Endodermal cell (in vitro differentiated cells): ENCODE measurements at regions not wholly inside any gene's neighbourhood (a gene's known extent, or its start where the extent isn't known, plus 50 kb on each side); places are given as distances from the start of the nearest gene placed in this dataset.

Experiments
- DNase-seq: peaks from one replicate; pipeline ENCODE4 v3.0.0-alpha.2; 2017
- H3K27ac ChIP-seq: 2 replicates; pipeline ENCODE4 v1.5.1; 2013; ENCODE audit warnings: mild to moderate bottlenecking, low read depth, low read length, moderate library complexity
- H3K27me3 ChIP-seq: 2 replicates; pipeline ENCODE4 v1.6.1; 2013; ENCODE audit warnings: mild to moderate bottlenecking, low read length, moderate library complexity; ENCODE audit not compliant: insufficient read depth, control insufficient read depth, poor library complexity, severe bottlenecking
- H3K36me3 ChIP-seq: 2 replicates; pipeline ENCODE4 v1.7.0; 2013; ENCODE audit warnings: mild to moderate bottlenecking, low read length, moderate library complexity; ENCODE audit not compliant: control insufficient read depth, insufficient read depth
- H3K4me1 ChIP-seq: one replicate; pipeline ENCODE4 v1.7.0; 2013; ENCODE audit warnings: low read length; ENCODE audit not compliant: control insufficient read depth, insufficient read depth
- H3K4me3 ChIP-seq: 2 replicates; pipeline ENCODE4 v1.5.1; 2013; ENCODE audit warnings: mild to moderate bottlenecking, low read length, moderate library complexity
- H3K9ac ChIP-seq: 2 replicates; pipeline ENCODE4 v1.6.1; 2013; ENCODE audit warnings: mild to moderate bottlenecking, low read length, moderate library complexity; ENCODE audit not compliant: poor library complexity, severe bottlenecking; ENCODE audit errors: extremely low read depth
- H3K9me3 ChIP-seq: 2 replicates; pipeline ENCODE4 v1.6.1; 2013; ENCODE audit warnings: mild to moderate bottlenecking, low read length, moderate library complexity; ENCODE audit not compliant: control insufficient read depth
- H3K27ac Mint-ChIP-seq: 2 replicates; pipeline ENCODE4 v1.8.0; 2020; ENCODE audit warnings: mixed read lengths
- H3K27me3 Mint-ChIP-seq: 2 replicates; pipeline ENCODE4 v1.8.0; 2021; ENCODE audit warnings: mild to moderate bottlenecking, mixed read lengths; ENCODE audit not compliant: insufficient read depth
- H3K36me3 Mint-ChIP-seq: 2 replicates; pipeline ENCODE4 v1.8.0; 2020; ENCODE audit warnings: low read depth, mixed read lengths
- H3K4me1 Mint-ChIP-seq: 2 replicates; pipeline ENCODE4 v1.8.0; 2020; ENCODE audit warnings: mixed read lengths
- H3K4me3 Mint-ChIP-seq: 2 replicates; pipeline ENCODE4 v1.8.0; 2020; ENCODE audit warnings: mild to moderate bottlenecking, moderate library complexity, mixed read lengths
- H3K9me3 Mint-ChIP-seq: 2 replicates; pipeline ENCODE4 v1.8.0; 2020; ENCODE audit warnings: mild to moderate bottlenecking, mixed read lengths
- WGBS, 2 experiments: methylation state at CpG; one replicate each; pipeline versions ENCODE4 v1.1.5 to v1.1.7; 2013; ENCODE audit warnings: missing lambda C conversion rate in 2 of 2, mixed read lengths in 1 of 2; ENCODE audit not compliant: insufficient coverage in 1 of 2, insufficient read length in 1 of 2; 5-methylcytosine and 5-hydroxymethylcytosine counted together
- TF ChIP-seq, protein P1 (sequence below): fragments of 200-600 bp; sonication (generic); conservative IDR thresholded peaks from 2 replicates; pipeline ENCODE4 v1.5.0; 2021; ENCODE audit warnings: antibody characterized with exemption, mild to moderate bottlenecking

DNA sequence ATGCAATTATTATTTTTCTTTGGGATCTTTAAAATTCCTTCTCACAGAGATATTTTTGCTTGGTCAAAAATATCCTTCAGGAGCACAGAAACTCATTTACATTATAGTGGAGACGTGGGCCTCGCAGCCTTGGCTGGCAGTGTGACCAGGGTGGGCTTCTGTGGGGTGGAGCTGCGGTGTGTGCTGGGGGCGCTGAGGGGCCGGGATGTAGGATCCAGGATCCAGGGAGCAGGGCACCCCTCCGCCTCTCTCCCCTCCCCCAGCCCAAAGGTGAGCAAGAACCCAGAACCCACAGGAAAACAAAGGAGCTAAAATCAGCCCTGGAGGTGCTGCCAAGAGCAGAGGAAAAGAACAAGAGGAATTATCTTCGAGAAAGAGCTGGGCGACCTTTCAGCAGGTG lies 79.1 kb upstream of the OLFM1 start:
- Mint-ChIP-seq H3K27me3 (peaks cover 4% of the 10 kb centered on the region), H3K27ac (no peak overlapping the region), H3K9me3 (peaks cover 20% of the 10 kb centered on the region), H3K4me3 (no peak overlapping the region), H3K4me1 (no peaks in the 10 kb centered on the region), H3K36me3 (no peaks in the 10 kb centered on the region)
- no peak overlapping the region for H3K27ac ChIP-seq
- no peaks in the 10 kb centered on the region for H3K27me3 ChIP-seq
- 91 to 100% methylated on average over 5 to 8 of the region's 8 CpGs for WGBS, 2 experiments
- no peak for DNase-seq
- H3K4me1 ChIP-seq, result no peaks in the 10 kb centered on the region
- TF ChIP-seq, protein P1, sequence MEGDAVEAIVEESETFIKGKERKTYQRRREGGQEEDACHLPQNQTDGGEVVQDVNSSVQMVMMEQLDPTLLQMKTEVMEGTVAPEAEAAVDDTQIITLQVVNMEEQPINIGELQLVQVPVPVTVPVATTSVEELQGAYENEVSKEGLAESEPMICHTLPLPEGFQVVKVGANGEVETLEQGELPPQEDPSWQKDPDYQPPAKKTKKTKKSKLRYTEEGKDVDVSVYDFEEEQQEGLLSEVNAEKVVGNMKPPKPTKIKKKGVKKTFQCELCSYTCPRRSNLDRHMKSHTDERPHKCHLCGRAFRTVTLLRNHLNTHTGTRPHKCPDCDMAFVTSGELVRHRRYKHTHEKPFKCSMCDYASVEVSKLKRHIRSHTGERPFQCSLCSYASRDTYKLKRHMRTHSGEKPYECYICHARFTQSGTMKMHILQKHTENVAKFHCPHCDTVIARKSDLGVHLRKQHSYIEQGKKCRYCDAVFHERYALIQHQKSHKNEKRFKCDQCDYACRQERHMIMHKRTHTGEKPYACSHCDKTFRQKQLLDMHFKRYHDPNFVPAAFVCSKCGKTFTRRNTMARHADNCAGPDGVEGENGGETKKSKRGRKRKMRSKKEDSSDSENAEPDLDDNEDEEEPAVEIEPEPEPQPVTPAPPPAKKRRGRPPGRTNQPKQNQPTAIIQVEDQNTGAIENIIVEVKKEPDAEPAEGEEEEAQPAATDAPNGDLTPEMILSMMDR, result no peak
- H3K9ac ChIP-seq, result no peak overlapping the region
- no peak overlapping the region for H3K4me3 ChIP-seq
- no peaks in the 10 kb centered on the region for H3K9me3 ChIP-seq
- no peaks in the 10 kb centered on the region for H3K36me3 ChIP-seq

GRCh38 chr9:135009051-135009560 lies 78.4 kb upstream of the OLFM1 start:
- Mint-ChIP-seq H3K27ac (no peak overlapping the region), H3K27me3 (peaks cover 2% of the 10 kb centered on the region), H3K9me3 (peaks cover 14% of the 10 kb centered on the region), H3K4me3 (no peak overlapping the region), H3K4me1 (no peaks in the 10 kb centered on the region), H3K36me3 (no peaks in the 10 kb centered on the region)
- TF ChIP-seq, protein P1, result no peak
- Histone ChIP-seq H3K36me3 (no peaks in the 10 kb centered on the region), H3K9ac (no peak overlapping the region), H3K4me3 (no peak overlapping the region), H3K27ac (no peak overlapping the region), H3K4me1 (no peaks in the 10 kb centered on the region), H3K27me3 (no peaks in the 10 kb centered on the region), H3K9me3 (no peaks in the 10 kb centered on the region)
- WGBS, 2 experiments, result 93 to 97% methylated on average over 6 to 10 of the region's 10 CpGs
- DNase-seq, result no peak

DNA sequence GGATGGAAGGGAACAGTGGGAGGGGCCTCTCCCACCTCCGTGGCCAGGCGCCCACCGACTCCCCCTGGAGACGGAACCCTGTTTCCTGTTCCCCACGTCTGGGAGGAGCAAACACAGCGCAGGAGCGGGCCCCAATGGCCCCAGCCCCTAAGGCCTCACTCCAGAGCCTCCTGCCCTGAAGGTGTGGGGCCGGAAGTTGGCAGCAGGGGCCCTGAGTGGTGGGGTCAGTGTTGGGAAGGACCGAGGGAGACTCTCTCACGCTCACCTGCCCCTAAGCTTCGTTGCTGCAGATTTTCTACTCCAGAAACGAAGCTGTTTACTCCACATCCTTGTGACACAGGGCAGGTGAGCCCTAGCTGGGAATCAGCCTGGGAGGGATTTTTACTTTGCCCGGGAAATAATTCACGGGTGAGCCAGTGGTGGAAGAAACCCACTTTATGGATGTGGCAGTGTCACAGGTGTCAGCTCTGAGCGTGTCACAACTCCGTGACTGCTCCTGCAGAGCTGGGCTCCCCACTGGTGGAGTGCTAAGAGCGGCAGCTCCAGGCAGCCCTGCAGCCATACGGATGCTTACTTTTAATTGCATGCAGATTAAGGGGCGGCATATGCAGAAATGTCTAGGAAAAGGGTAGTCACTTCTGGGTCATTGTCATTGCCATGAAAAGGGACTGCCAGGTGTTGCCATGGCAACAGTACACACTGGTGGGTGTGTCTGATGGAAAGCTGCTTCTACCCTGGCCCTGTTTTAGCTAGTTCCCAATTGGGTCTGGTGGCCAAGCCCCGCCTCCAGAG lies 77.5 kb upstream of the OLFM1 start:
- DNase-seq, result no peak
- H3K27ac Mint-ChIP-seq, result no peak overlapping the region
- no peak overlapping the region for H3K4me3 ChIP-seq

More for the DNA sequence above, 77.5 kb upstream of the OLFM1 start:
- peaks cover 7% of the 10 kb centered on the region for H3K9me3 Mint-ChIP-seq
- H3K4me1 ChIP-seq, result no peaks in the 10 kb centered on the region
- H3K4me1 Mint-ChIP-seq, result no peaks in the 10 kb centered on the region
- no peaks in the 10 kb centered on the region for H3K36me3 ChIP-seq
- H3K36me3 Mint-ChIP-seq, result no peaks in the 10 kb centered on the region
- H3K27me3 ChIP-seq, result no peaks in the 10 kb centered on the region
- H3K27me3 Mint-ChIP-seq, result no peaks in the 10 kb centered on the region
- 85 to 91% methylated on average over 10 to 20 of the region's 20 CpGs for WGBS, 2 experiments
- H3K4me3 Mint-ChIP-seq, result no peak overlapping the region
- TF ChIP-seq, protein P1, result no peak
- H3K9me3 ChIP-seq, result no peaks in the 10 kb centered on the region
- no peak overlapping the region for H3K27ac ChIP-seq
- no peak overlapping the region for H3K9ac ChIP-seq
